H1 (cell line): ENCODE measurements at regions not wholly inside any gene's neighbourhood (a gene's known extent, or its start where the extent isn't known, plus 50 kb on each side); places are given as distances from the start of the nearest gene placed in this dataset.

Source experiments
- CTCF ChIA-PET: fragments of 300-600 bp; sonication (Branson Sonifier 250); formaldehyde crosslinking; loops from one replicate; lab custom pipeline; 2021; ENCODE audit not compliant: partially characterized antibody; lab: Charles Lee
- POLR2A ChIA-PET: fragments of 300-600 bp; sonication (Branson Sonifier 250); formaldehyde crosslinking; loops from one replicate; lab custom pipeline; 2021; ENCODE audit warnings: inconsistent platforms; ENCODE audit not compliant: partially characterized antibody; lab: Charles Lee
- DNase-seq, 2 experiments: peaks; one replicate each; pipeline versions ENCODE4 v3.0.0 to v3.0.0-alpha.2; 2010 to 2022; ENCODE audit warnings: low spot score in 2 of 2, low read depth in 1 of 2, mixed read lengths in 1 of 2
- FAIRE-seq: peaks from 2 replicates; lab custom pipeline; 2011; peaks lifted over from hg19 to GRCh38; lab: Jason Lieb, UNC
- H2AFZ ChIP-seq: 2 replicates; pipeline ENCODE4 v1.8.1; 2012; ENCODE audit warnings: low read length, inconsistent platforms
- H2AK5ac ChIP-seq: 2 replicates; pipeline ENCODE4 v1.6.1; 2013; ENCODE audit warnings: low read depth, low read length
- H2BK120ac ChIP-seq: replicated peaks from 2 replicates; pipeline ENCODE3; 2013; ENCODE audit warnings: low read depth, low read length, inconsistent platforms
- H2BK12ac ChIP-seq: 2 replicates; pipeline ENCODE4 v1.6.1; 2013; ENCODE audit warnings: low read depth, low read length
- H2BK15ac ChIP-seq: 2 replicates; pipeline ENCODE4 v1.6.1; 2013; ENCODE audit warnings: low read length
- H2BK20ac ChIP-seq: 2 replicates; pipeline ENCODE4 v1.6.1; 2013; ENCODE audit warnings: low read length
- H2BK5ac ChIP-seq: 2 replicates; pipeline ENCODE4 v1.6.1; 2013; ENCODE audit warnings: low read depth, low read length
- H3K14ac ChIP-seq: 2 replicates; pipeline ENCODE4 v1.6.1; 2013; ENCODE audit warnings: inconsistent platforms; ENCODE audit not compliant: insufficient read length
- H3K18ac ChIP-seq: 2 replicates; pipeline ENCODE4 v1.6.1; 2013; ENCODE audit warnings: low read length; ENCODE audit errors: extremely low read depth
- H3K23ac ChIP-seq: 2 replicates; pipeline ENCODE4 v1.6.1; 2013; ENCODE audit warnings: inconsistent platforms; ENCODE audit not compliant: insufficient read length
- H3K23me2 ChIP-seq: 2 replicates; pipeline ENCODE4 v1.6.1; 2013; ENCODE audit warnings: low read depth, low read length
- H3K27ac ChIP-seq: 2 replicates; pipeline ENCODE4 v1.6.1; 2011; ENCODE audit warnings: low read depth, low read length, inconsistent platforms
- H3K27me3 ChIP-seq, 4 experiments: replicated peaks in 1 of 4; 1 replicate in 1 of 4; 2 replicates in 3 of 4; pipeline versions ENCODE4 v1.6.1 to v1.8.1; 2011 to 2013; ENCODE audit warnings: low read length in 3 of 4, mild to moderate bottlenecking in 3 of 4, inconsistent platforms in 2 of 4, mixed read lengths in 2 of 4, moderate library complexity in 1 of 4; ENCODE audit not compliant: control insufficient read depth in 3 of 4, insufficient read depth in 3 of 4; ENCODE audit errors: extremely low read depth in 1 of 4
- H3K36me3 ChIP-seq, 4 experiments: 2 replicates each; pipeline versions ENCODE4 v1.6.1 to v1.8.1; 2011 to 2013; ENCODE audit warnings: mild to moderate bottlenecking in 4 of 4, low read length in 3 of 4, moderate library complexity in 2 of 4, control low read depth in 1 of 4, inconsistent platforms in 1 of 4; ENCODE audit not compliant: insufficient read depth in 4 of 4, control insufficient read depth in 2 of 4
- H3K4ac ChIP-seq: replicated peaks from 2 replicates; pipeline ENCODE3; 2013; ENCODE audit warnings: low read length, low read depth, mixed read lengths, inconsistent platforms; ENCODE audit not compliant: insufficient read length
- H3K4me1 ChIP-seq, 4 experiments: replicated peaks in 1 of 4; 1 replicate in 1 of 4; 2 replicates in 3 of 4; pipeline versions ENCODE4 v1.6.1 to v1.8.1; 2011 to 2013; ENCODE audit warnings: low read length in 3 of 4, inconsistent platforms in 2 of 4, mixed read lengths in 1 of 4; ENCODE audit not compliant: insufficient read depth in 4 of 4, control insufficient read depth in 3 of 4
- H3K4me2 ChIP-seq, 2 experiments: 2 replicates each; pipeline versions ENCODE4 v1.6.1 to v1.8.1; 2011 to 2013; ENCODE audit warnings: low read depth in 2 of 2, low read length in 2 of 2, control low read depth in 1 of 2, inconsistent platforms in 1 of 2, mild to moderate bottlenecking in 1 of 2; ENCODE audit not compliant: insufficient read depth in 1 of 2
- H3K4me3 ChIP-seq, 4 experiments: fragments of 200-600, 300-600 bp in 1 of 4; sonication (generic), shearing (Covaris generic), sonication (Bioruptor Twin) in 1 of 4; 2 replicates each; pipeline versions ENCODE4 v1.5.1 to v1.8.1; 2011 to 2016; ENCODE audit warnings: low read length in 4 of 4, low read depth in 3 of 4, control low read depth in 2 of 4, inconsistent platforms in 2 of 4, mild to moderate bottlenecking in 2 of 4, mixed read lengths in 1 of 4, moderate library complexity in 1 of 4; ENCODE audit not compliant: insufficient read depth in 2 of 4; ENCODE audit errors: extremely low read depth in 1 of 4
- H3K56ac ChIP-seq: replicated peaks from 2 replicates; pipeline ENCODE3; 2013; ENCODE audit warnings: low read depth, mild to moderate bottlenecking, mixed read lengths, low read length, inconsistent platforms; ENCODE audit not compliant: insufficient read length
- H3K79me1 ChIP-seq: 2 replicates; pipeline ENCODE4 v1.6.1; 2013; ENCODE audit warnings: low read depth, low read length, control low read depth
- H3K79me2 ChIP-seq, 2 experiments: 2 replicates each; pipeline versions ENCODE4 v1.6.1 to v1.8.1; 2012 to 2013; ENCODE audit warnings: low read length in 2 of 2, mild to moderate bottlenecking in 2 of 2, inconsistent platforms in 1 of 2; ENCODE audit not compliant: insufficient read depth in 2 of 2, control insufficient read depth in 1 of 2
- H3K9ac ChIP-seq, 4 experiments: replicated peaks in 1 of 4; 1 replicate in 1 of 4; 2 replicates in 3 of 4; pipeline versions ENCODE4 v1.6.1 to v1.8.1; 2011 to 2013; ENCODE audit warnings: low read depth in 3 of 4, low read length in 3 of 4, control low read depth in 2 of 4, mild to moderate bottlenecking in 2 of 4, moderate library complexity in 2 of 4, inconsistent platforms in 1 of 4; ENCODE audit errors: extremely low read depth in 1 of 4
- H3K9me3 ChIP-seq, 2 experiments: 2 replicates each; pipeline versions ENCODE4 v1.6.1 to v1.8.1; 2012 to 2013; ENCODE audit warnings: mild to moderate bottlenecking in 2 of 2, moderate library complexity in 2 of 2, control low read depth in 1 of 2, inconsistent platforms in 1 of 2, low read depth in 1 of 2, low read length in 1 of 2, mixed read lengths in 1 of 2; ENCODE audit not compliant: insufficient read depth in 2 of 2
- H4K20me1 ChIP-seq, 2 experiments: replicated peaks in 1 of 2; 2 replicates each; pipeline versions ENCODE3 to v1.8.1; 2011 to 2013; ENCODE audit warnings: inconsistent platforms in 2 of 2, low read length in 2 of 2, mild to moderate bottlenecking in 1 of 2; ENCODE audit not compliant: insufficient read depth in 2 of 2, control insufficient read depth in 1 of 2
- H4K5ac ChIP-seq: 2 replicates; pipeline ENCODE4 v1.6.1; 2013; ENCODE audit warnings: low read length, low read depth, mixed read lengths, inconsistent platforms; ENCODE audit not compliant: insufficient read length
- H4K8ac ChIP-seq: 2 replicates; pipeline ENCODE4 v1.8.0; 2013; ENCODE audit warnings: mild to moderate bottlenecking, moderate library complexity, low read length, inconsistent platforms; ENCODE audit not compliant: insufficient read depth; ENCODE audit errors: extremely low read depth
- H4K91ac ChIP-seq: replicated peaks from 2 replicates; pipeline ENCODE3; 2013; ENCODE audit warnings: low read length, mixed read lengths, inconsistent platforms; ENCODE audit not compliant: insufficient read length
- WGBS, 2 experiments: shearing (Covaris generic) in 1 of 2; methylation state at CpG; one replicate each; pipeline versions ENCODE4 v1.1.6 to v1.1.7; 2013 to 2015; ENCODE audit warnings: low lambda C conversion rate in 2 of 2, mixed read lengths in 2 of 2, inconsistent platforms in 1 of 2, low coverage in 1 of 2, missing lambda C conversion rate in 1 of 2; ENCODE audit not compliant: insufficient replicate concordance in 2 of 2, insufficient coverage in 1 of 2, insufficient read length in 1 of 2; ENCODE audit errors: extremely low coverage in 1 of 2, missing lambda C conversion rate in 1 of 2; 5-methylcytosine and 5-hydroxymethylcytosine counted together

GRCh38 chr22:47784991-47785390 is 1022.5 kb downstream of the TBC1D22A start:
- Histone ChIP-seq H3K4me2 (no peak overlapping the region), H3K9me3 (no peaks in the 10 kb centered on the region), H3K18ac (no peak overlapping the region), H2AK5ac (no peak overlapping the region), H3K27ac (no peak overlapping the region), H3K79me2 (no peaks in the 10 kb centered on the region), H3K4ac (no peak overlapping the region), H4K91ac (no peak overlapping the region), H3K27me3 (no peaks in the 10 kb centered on the region), H3K4me3 (no peak overlapping the region), H3K56ac (no peak overlapping the region), H4K5ac (no peak overlapping the region), H4K20me1 (no peaks in the 10 kb centered on the region), H4K8ac (no peak overlapping the region), H2BK15ac (no peak overlapping the region), H3K36me3 (no peaks in the 10 kb centered on the region), H3K23me2 (no peaks in the 10 kb centered on the region), H2BK20ac (no peak overlapping the region), H2BK120ac (no peak overlapping the region), H3K23ac (no peak overlapping the region), H2AFZ (no peak overlapping the region), H3K79me1 (no peaks in the 10 kb centered on the region), H3K9ac (no peak overlapping the region), H3K14ac (no peak overlapping the region), H2BK5ac (no peak overlapping the region), H3K4me1 (no peaks in the 10 kb centered on the region), H2BK12ac (no peak overlapping the region)
- WGBS, 2 experiments = 60% methylated on average over 1 of the region's 1 CpG; no CpG with 5 or more reads in 1 of the 2 experiments
- FAIRE-seq (no peak), DNase-seq (peak in 1 of 2 experiments; percentile 22)
- ChIA-PET CTCF (interaction anchor here (0.9 to 2.3 kb wide), 8 partner anchors 9 to 324 kb away, joined by 3 to 8 read pairs (median 5); no protein-coding TSS in a partner anchor), POLR2A (interaction anchor here (0.6 kb wide), 1 partner anchor 288 kb away, joined by 3 read pairs; no protein-coding TSS in a partner anchor)
